ENCODE measurements at regions not wholly inside any gene's neighbourhood (a gene's known extent, or its start where the extent isn't known, plus 50 kb on each side); places are given as distances from the start of the nearest gene placed in this dataset.

GRCh38 chr6:77551135-77551534 lies 87.8 kb upstream of the HTR1B start:
- Mint-ChIP-seq H3K36me3 (no peaks in the 10 kb centered on the region), H3K4me1 (ENCODE audit: unreplicated experiment) (peaks cover 7% of the 10 kb centered on the region), H3K27me3 (peaks cover 11% of the 10 kb centered on the region), H3K4me3 (no peak overlapping the region), H3K27ac (no peak overlapping the region), H3K9me3 (no peaks in the 10 kb centered on the region)
- no peak for TF ChIP-seq CTCF (conservative IDR thresholded peaks at IDR 0.05)
- no peak for DNase-seq (ENCODE audit: extremely low spot score, unreplicated experiment)

- TF ChIP-seq CTCF (conservative IDR thresholded peaks at IDR 0.05) = no peak
- peaks cover 23% of the 10 kb centered on the region for H3K4me1 Mint-ChIP-seq (ENCODE audit: unreplicated experiment)
- no peaks in the 10 kb centered on the region for H3K36me3 Mint-ChIP-seq
- H3K27me3 Mint-ChIP-seq = peaks cover 20% of the 10 kb centered on the region
- no peaks in the 10 kb centered on the region for H3K9me3 Mint-ChIP-seq
- no peak overlapping the region for H3K4me3 Mint-ChIP-seq
- DNase-seq (ENCODE audit: extremely low spot score, unreplicated experiment) = no peak
- peak overlapping the region; percentile 33 for H3K27ac Mint-ChIP-seq
Observed at GRCh38 chr6:77561768-77562314, 91.0 kb upstream of the MEI4 start.

- H3K4me1 Mint-ChIP-seq (ENCODE audit: unreplicated experiment) = peaks cover 16% of the 10 kb centered on the region
- no peak overlapping the region for H3K27ac Mint-ChIP-seq
- H3K36me3 Mint-ChIP-seq = no peaks in the 10 kb centered on the region
- H3K4me3 Mint-ChIP-seq = no peak overlapping the region
- no peak for DNase-seq (ENCODE audit: extremely low spot score, unreplicated experiment)
- peaks cover 17% of the 10 kb centered on the region for H3K27me3 Mint-ChIP-seq
- H3K9me3 Mint-ChIP-seq = no peaks in the 10 kb centered on the region
- TF ChIP-seq CTCF (conservative IDR thresholded peaks at IDR 0.05) = no peak
Observed at GRCh38 chr6:77565370-77565769, 87.5 kb upstream of the MEI4 start.

- Mint-ChIP-seq H3K27me3 (peaks cover 23% of the 10 kb centered on the region), H3K4me1 (ENCODE audit: unreplicated experiment) (peaks cover 16% of the 10 kb centered on the region), H3K36me3 (no peaks in the 10 kb centered on the region)
Observed at GRCh38 chr6:77566235-77566634, 86.6 kb upstream of the MEI4 start.

GRCh38 chr6:77568570-77568969 lies 84.3 kb upstream of the MEI4 start:
- Mint-ChIP-seq H3K27me3 (peaks cover 28% of the 10 kb centered on the region), H3K4me1 (ENCODE audit: unreplicated experiment) (peaks cover 8% of the 10 kb centered on the region), H3K9me3 (no peaks in the 10 kb centered on the region), H3K27ac (peak overlapping the region; percentile 35), H3K36me3 (no peaks in the 10 kb centered on the region), H3K4me3 (no peak overlapping the region)
- no peak for TF ChIP-seq CTCF (conservative IDR thresholded peaks at IDR 0.05)
- DNase-seq (ENCODE audit: extremely low spot score, unreplicated experiment) = no peak

More at GRCh38 chr6:77566235-77566634, 86.6 kb upstream of the MEI4 start:
- Mint-ChIP-seq H3K27ac (no peak overlapping the region), H3K4me3 (no peak overlapping the region), H3K9me3 (no peaks in the 10 kb centered on the region)
- DNase-seq (ENCODE audit: extremely low spot score, unreplicated experiment) = no peak
- TF ChIP-seq CTCF (conservative IDR thresholded peaks at IDR 0.05) = no peak

- Mint-ChIP-seq H3K4me1 (ENCODE audit: unreplicated experiment) (no peaks in the 10 kb centered on the region), H3K9me3 (no peaks in the 10 kb centered on the region), H3K36me3 (no peaks in the 10 kb centered on the region), H3K27ac (no peak overlapping the region), H3K27me3 (peaks cover 20% of the 10 kb centered on the region), H3K4me3 (no peak overlapping the region)
- no peak for DNase-seq (ENCODE audit: extremely low spot score, unreplicated experiment)
- TF ChIP-seq CTCF (conservative IDR thresholded peaks at IDR 0.05) = no peak
Observed at GRCh38 chr6:77573843-77574242, 79.0 kb upstream of the MEI4 start.

All from type B pancreatic cell (in vitro differentiated cells).